ENCODE measurements at regions not wholly inside any gene's neighbourhood (a gene's known extent, or its start where the extent isn't known, plus 50 kb on each side); places are given as distances from the start of the nearest gene placed in this dataset.

DNA sequence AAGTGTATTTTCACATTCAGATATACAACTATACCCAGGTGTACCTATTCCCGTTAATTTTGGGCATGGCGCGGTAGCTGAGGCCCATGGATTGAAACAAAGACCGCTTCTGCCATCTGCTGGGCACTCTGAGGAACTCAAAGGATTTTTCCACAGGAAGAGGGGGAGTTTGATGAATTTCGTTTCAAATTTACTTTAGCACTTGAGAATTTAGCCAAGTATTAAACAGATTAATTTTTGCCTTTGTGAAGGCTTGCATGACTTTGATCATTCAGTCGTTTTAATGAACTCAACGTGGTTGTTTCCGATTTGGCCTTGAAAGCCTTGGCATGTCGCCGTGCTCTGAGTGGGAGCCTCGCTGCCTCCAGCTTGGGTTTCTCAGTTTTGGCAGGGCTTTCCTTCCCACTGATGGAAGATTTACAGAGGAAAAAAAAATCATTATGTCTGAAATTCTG is 153.2 kb upstream of the DDHD1 start:
- peaks cover 3% of the 10 kb centered on the region for H3K27me3 Mint-ChIP-seq
- TF ChIP-seq, protein P1, sequence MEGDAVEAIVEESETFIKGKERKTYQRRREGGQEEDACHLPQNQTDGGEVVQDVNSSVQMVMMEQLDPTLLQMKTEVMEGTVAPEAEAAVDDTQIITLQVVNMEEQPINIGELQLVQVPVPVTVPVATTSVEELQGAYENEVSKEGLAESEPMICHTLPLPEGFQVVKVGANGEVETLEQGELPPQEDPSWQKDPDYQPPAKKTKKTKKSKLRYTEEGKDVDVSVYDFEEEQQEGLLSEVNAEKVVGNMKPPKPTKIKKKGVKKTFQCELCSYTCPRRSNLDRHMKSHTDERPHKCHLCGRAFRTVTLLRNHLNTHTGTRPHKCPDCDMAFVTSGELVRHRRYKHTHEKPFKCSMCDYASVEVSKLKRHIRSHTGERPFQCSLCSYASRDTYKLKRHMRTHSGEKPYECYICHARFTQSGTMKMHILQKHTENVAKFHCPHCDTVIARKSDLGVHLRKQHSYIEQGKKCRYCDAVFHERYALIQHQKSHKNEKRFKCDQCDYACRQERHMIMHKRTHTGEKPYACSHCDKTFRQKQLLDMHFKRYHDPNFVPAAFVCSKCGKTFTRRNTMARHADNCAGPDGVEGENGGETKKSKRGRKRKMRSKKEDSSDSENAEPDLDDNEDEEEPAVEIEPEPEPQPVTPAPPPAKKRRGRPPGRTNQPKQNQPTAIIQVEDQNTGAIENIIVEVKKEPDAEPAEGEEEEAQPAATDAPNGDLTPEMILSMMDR (conservative IDR thresholded peaks at IDR 0.05), result peak; percentile 94
- H3K9me3 Mint-ChIP-seq, result peaks cover 7% of the 10 kb centered on the region
- no peak for DNase-seq (ENCODE audit: extremely low spot score, unreplicated experiment)
- H3K4me1 Mint-ChIP-seq (ENCODE audit: unreplicated experiment), result peaks cover 13% of the 10 kb centered on the region
- H3K4me3 Mint-ChIP-seq, result peak overlapping the region; percentile 48
- H3K36me3 Mint-ChIP-seq, result no peaks in the 10 kb centered on the region
- H3K27ac Mint-ChIP-seq, result no peak overlapping the region

DNA sequence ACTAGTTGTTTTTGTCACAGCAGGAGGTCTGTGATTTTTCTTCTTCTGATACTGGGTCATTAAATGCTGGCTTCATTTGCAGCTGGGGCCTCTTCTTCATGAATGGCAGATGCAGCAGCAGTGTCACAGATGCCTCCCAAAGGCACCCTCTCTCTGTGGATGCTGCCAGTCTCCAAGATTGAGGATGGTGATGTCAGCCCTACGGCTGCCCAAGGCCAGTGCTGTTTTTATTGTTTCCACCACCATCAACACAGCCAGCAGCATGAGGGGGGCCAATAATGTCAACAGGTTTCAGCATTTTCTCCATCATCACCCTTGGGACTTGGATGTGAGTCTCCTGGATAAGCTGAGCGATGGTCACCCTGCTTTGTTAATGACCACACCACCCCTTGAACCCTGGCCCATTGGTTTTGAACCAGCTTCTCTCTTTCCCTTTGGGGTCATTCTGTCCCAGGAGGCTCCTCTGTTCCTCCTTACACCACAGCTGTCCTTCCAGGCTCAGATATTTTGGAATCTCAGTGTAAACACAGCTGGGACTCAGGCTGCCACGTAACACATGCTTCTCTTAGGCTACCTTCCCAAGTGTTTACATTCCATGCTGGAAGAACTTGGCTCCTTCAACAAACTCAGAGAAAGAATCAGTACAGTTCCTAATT is 151.7 kb upstream of the DDHD1 start:
- Mint-ChIP-seq H3K4me1 (ENCODE audit: unreplicated experiment) (peaks cover 13% of the 10 kb centered on the region), H3K9me3 (no peaks in the 10 kb centered on the region), H3K27me3 (peaks cover 3% of the 10 kb centered on the region), H3K4me3 (no peak overlapping the region), H3K36me3 (no peaks in the 10 kb centered on the region), H3K27ac (no peak overlapping the region)
- no peak for DNase-seq (ENCODE audit: extremely low spot score, unreplicated experiment)
- TF ChIP-seq, protein P1 (conservative IDR thresholded peaks at IDR 0.05), result no peak

DNA sequence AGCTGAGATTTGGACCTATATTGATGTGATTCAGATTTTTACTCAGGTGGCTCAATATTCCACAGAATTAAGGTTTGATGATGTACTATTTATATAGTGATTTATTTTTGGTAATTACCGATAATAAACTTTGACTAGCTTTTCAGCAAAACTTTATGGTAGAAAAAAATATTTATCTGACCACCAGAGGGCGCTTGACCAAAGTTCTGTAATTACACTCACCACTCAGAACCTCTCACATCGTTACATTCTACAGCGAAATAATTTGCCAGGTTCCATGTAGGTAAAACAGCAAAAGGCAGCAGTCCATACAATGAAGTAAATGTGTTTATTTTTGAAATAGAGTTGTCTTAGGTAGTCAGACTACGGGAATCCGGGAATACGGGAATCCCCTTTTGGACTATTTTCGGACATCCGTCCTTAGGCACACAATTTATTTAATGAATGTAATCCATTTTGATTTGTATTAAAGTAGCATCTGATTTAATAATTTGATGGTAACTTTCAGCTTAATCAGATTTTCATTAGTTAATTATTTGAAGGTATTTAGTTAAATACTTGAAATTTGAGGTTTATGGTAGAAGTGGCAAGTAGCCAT is 143.0 kb upstream of the DDHD1 start:
- Mint-ChIP-seq H3K4me1 (ENCODE audit: unreplicated experiment) (no peaks in the 10 kb centered on the region), H3K27me3 (no peaks in the 10 kb centered on the region), H3K9me3 (no peaks in the 10 kb centered on the region), H3K4me3 (no peak overlapping the region), H3K27ac (no peak overlapping the region), H3K36me3 (no peaks in the 10 kb centered on the region)
- DNase-seq (ENCODE audit: extremely low spot score, unreplicated experiment), result no peak
- TF ChIP-seq, protein P1 (conservative IDR thresholded peaks at IDR 0.05), result peak; percentile 88

- DNase-seq (ENCODE audit: extremely low spot score, unreplicated experiment), result no peak
- H3K4me1 Mint-ChIP-seq (ENCODE audit: unreplicated experiment), result no peaks in the 10 kb centered on the region
- no peaks in the 10 kb centered on the region for H3K36me3 Mint-ChIP-seq
- no peaks in the 10 kb centered on the region for H3K9me3 Mint-ChIP-seq
- no peaks in the 10 kb centered on the region for H3K27me3 Mint-ChIP-seq
- no peak overlapping the region for H3K4me3 Mint-ChIP-seq
- no peak overlapping the region for H3K27ac Mint-ChIP-seq
- TF ChIP-seq, protein P1 (conservative IDR thresholded peaks at IDR 0.05), result no peak
These were observed 142.2 kb upstream of the DDHD1 start for GRCh38 chr14:53295372-53295771.

GRCh38 chr14:53286301-53286700 is 133.2 kb upstream of the DDHD1 start:
- no peaks in the 10 kb centered on the region for H3K36me3 Mint-ChIP-seq
- H3K27me3 Mint-ChIP-seq, result no peaks in the 10 kb centered on the region
- H3K27ac Mint-ChIP-seq, result no peak overlapping the region
- no peaks in the 10 kb centered on the region for H3K4me1 Mint-ChIP-seq (ENCODE audit: unreplicated experiment)
- TF ChIP-seq, protein P1 (conservative IDR thresholded peaks at IDR 0.05), result no peak
- no peak for DNase-seq (ENCODE audit: extremely low spot score, unreplicated experiment)
- no peaks in the 10 kb centered on the region for H3K9me3 Mint-ChIP-seq
- no peak overlapping the region for H3K4me3 Mint-ChIP-seq
